SU-DHL-6 (cell line): ENCODE measurements at regions not wholly inside any gene's neighbourhood (a gene's known extent, or its start where the extent isn't known, plus 50 kb on each side); places are given as distances from the start of the nearest gene placed in this dataset.

Experiments used
- H2AFZ ChIP-seq: fragments of 200-600 bp; sonication (generic); 2 replicates; pipeline ENCODE4 v1.6.1; 2014; ENCODE audit warnings: low read depth, mild to moderate bottlenecking, moderate library complexity, mixed read lengths, antibody characterized with exemption, low read length; ENCODE audit not compliant: severe bottlenecking
- H3F3A ChIP-seq: fragments of 200-600 bp; shearing (Covaris generic); 2 replicates; pipeline ENCODE4 v1.6.0; 2016; ENCODE audit warnings: antibody characterized with exemption, mild to moderate bottlenecking; ENCODE audit not compliant: insufficient read depth
- H3K27ac ChIP-seq: fragments of 200-600 bp; sonication (generic); 2 replicates; pipeline ENCODE4 v1.5.1; 2016; ENCODE audit warnings: low read depth, mild to moderate bottlenecking, low read length, moderate library complexity, mixed read lengths
- H3K27me3 ChIP-seq: fragments of 200-600 bp; sonication (generic), shearing (Covaris generic); 2 replicates; pipeline ENCODE4 v1.6.0; 2014; ENCODE audit warnings: mild to moderate bottlenecking, low read length
- H3K36me3 ChIP-seq: fragments of 200-600 bp; sonication (generic); 2 replicates; pipeline ENCODE4 v1.6.1; 2014; ENCODE audit warnings: mild to moderate bottlenecking, low read length, mixed read lengths
- H3K4me2 ChIP-seq: fragments of 300-600, 200-600 bp; shearing (Covaris generic), sonication (generic); 2 replicates; pipeline ENCODE4 v1.6.0; 2014; ENCODE audit warnings: low read length, low read depth, mild to moderate bottlenecking; ENCODE audit not compliant: poor library complexity, severe bottlenecking
- H3K4me3 ChIP-seq: fragments of 200-600 bp; sonication (generic); 2 replicates; pipeline ENCODE4 v1.5.1; 2014; ENCODE audit warnings: antibody characterized with exemption, low read length, mild to moderate bottlenecking, mixed read lengths; ENCODE audit not compliant: insufficient read depth, poor library complexity, severe bottlenecking
- H3K79me2 ChIP-seq: fragments of 200-600 bp; sonication (generic); 2 replicates; pipeline ENCODE4 v1.6.1; 2014; ENCODE audit warnings: mild to moderate bottlenecking, low read length, moderate library complexity; ENCODE audit not compliant: insufficient read depth
- H3K9ac ChIP-seq: fragments of 200-600 bp; sonication (generic); 2 replicates; pipeline ENCODE4 v1.7.0; 2014; ENCODE audit warnings: mild to moderate bottlenecking, low read length
- H3K9me2 ChIP-seq: fragments of 200-600 bp; sonication (generic); replicated peaks from 2 replicates; pipeline ENCODE4 v1.6.1; 2014; ENCODE audit warnings: low read length; ENCODE audit not compliant: insufficient read depth
- H3K9me3 ChIP-seq: fragments of 200-600 bp; sonication (generic); 2 replicates; pipeline ENCODE4 v1.6.1; 2014; ENCODE audit warnings: low read length, mixed read lengths; ENCODE audit not compliant: insufficient read depth
- H4K20me1 ChIP-seq: fragments of 200-600 bp; sonication (generic); 2 replicates; pipeline ENCODE4 v1.6.1; 2014; ENCODE audit warnings: low read depth, mild to moderate bottlenecking, antibody characterized with exemption, low read length, moderate library complexity, mixed read lengths
- CTCF ChIP-seq: fragments of 200-600 bp; sonication (generic); IDR thresholded peaks from one replicate; pipeline ENCODE4 v1.5.1; 2017; ENCODE audit warnings: antibody characterized with exemption, mild to moderate bottlenecking, low read length, moderate library complexity; ENCODE audit not compliant: insufficient read depth, poor library complexity, severe bottlenecking
- EZH2phosphoT487 ChIP-seq: fragments of 200-600 bp; sonication (generic), shearing (Covaris generic); conservative IDR thresholded peaks from 2 replicates; pipeline ENCODE4 v1.6.1; 2018; ENCODE audit warnings: mild to moderate bottlenecking, antibody characterized with exemption, low read length, moderate library complexity, mixed read lengths

- no peak overlapping the region for H3K4me3 ChIP-seq
Measured at GRCh38 chr12:45634273-45634917, 95.1 kb upstream of the ARID2 start.

GRCh38 chr12:45637242-45637641 is 92.3 kb upstream of the ARID2 start:
- H3K27me3 ChIP-seq = no peaks in the 10 kb centered on the region

More at GRCh38 chr12:45634273-45634917, 95.1 kb upstream of the ARID2 start:
- Histone ChIP-seq H3K27ac (no peak overlapping the region), H3K4me2 (no peak overlapping the region), H3K79me2 (no peaks in the 10 kb centered on the region), H3K36me3 (no peaks in the 10 kb centered on the region), H2AFZ (no peak overlapping the region), H3K27me3 (no peaks in the 10 kb centered on the region), H3F3A (no peaks in the 10 kb centered on the region), H4K20me1 (no peaks in the 10 kb centered on the region), H3K9me3 (no peaks in the 10 kb centered on the region), H3K9ac (no peak overlapping the region), H3K9me2 (no peaks in the 10 kb centered on the region)
- no peak for TF ChIP-seq CTCF
- no peak for TF ChIP-seq EZH2phosphoT487

GRCh38 chr12:45637706-45638105 is 91.8 kb upstream of the ARID2 start:
- Histone ChIP-seq H3K27ac (no peak overlapping the region), H3K36me3 (no peaks in the 10 kb centered on the region), H3K27me3 (no peaks in the 10 kb centered on the region), H3K9me3 (no peaks in the 10 kb centered on the region), H3K9me2 (no peaks in the 10 kb centered on the region), H3K9ac (no peak overlapping the region), H3K4me3 (no peak overlapping the region), H4K20me1 (no peaks in the 10 kb centered on the region), H3F3A (no peaks in the 10 kb centered on the region), H3K79me2 (no peaks in the 10 kb centered on the region), H2AFZ (no peak overlapping the region), H3K4me2 (no peak overlapping the region)
- TF ChIP-seq EZH2phosphoT487 (no peak), CTCF (no peak)

More at GRCh38 chr12:45637242-45637641, 92.3 kb upstream of the ARID2 start:
- no peak for TF ChIP-seq CTCF
- no peak for TF ChIP-seq EZH2phosphoT487
- H3K4me2 ChIP-seq = no peak overlapping the region
- no peaks in the 10 kb centered on the region for H3K79me2 ChIP-seq
- H2AFZ ChIP-seq = no peak overlapping the region
- no peaks in the 10 kb centered on the region for H3K9me2 ChIP-seq
- H3K36me3 ChIP-seq = no peaks in the 10 kb centered on the region
- H3K4me3 ChIP-seq = no peak overlapping the region
- no peak overlapping the region for H3K9ac ChIP-seq
- no peaks in the 10 kb centered on the region for H3K9me3 ChIP-seq
- H3K27ac ChIP-seq = no peak overlapping the region
- H4K20me1 ChIP-seq = no peaks in the 10 kb centered on the region
- H3F3A ChIP-seq = no peaks in the 10 kb centered on the region
